ENCODE measurements at regions not wholly inside any gene's neighbourhood (a gene's known extent, or its start where the extent isn't known, plus 50 kb on each side); places are given as distances from the start of the nearest gene placed in this dataset.

- Histone ChIP-seq H3K9me3 (peaks cover 0 to 1% (median 0%) of the 10 kb centered on the region in 4 donors), H3K4me1 (no peaks in the 10 kb centered on the region), H3K36me3 (no peaks in the 10 kb centered on the region), H3K27ac (no peak overlapping the region), H3K27me3 (no peaks in the 10 kb centered on the region), H3K4me3 (no peak overlapping the region)
- DNase-seq (ENCODE audit: low spot score in 2 of 2) = no peak
- peak; percentile 33 to 57 (median 48) for TF ChIP-seq CTCF (IDR thresholded peaks at IDR 0.05)
- no peak for TF ChIP-seq POLR2A (IDR thresholded peaks at IDR 0.05)
- 17 to 19% methylated on average over 7 of the region's 7 CpGs for WGBS, 2 donors
These were observed 529.8 kb upstream of the VRK2 start for GRCh38 chr2:57516698-57517340.

- Histone ChIP-seq H3K36me3 (no peaks in the 10 kb centered on the region), H3K27ac (no peak overlapping the region), H3K27me3 (no peaks in the 10 kb centered on the region), H3K4me1 (no peaks in the 10 kb centered on the region), H3K9me3 (peaks cover 0 to 30% (median 3%) of the 10 kb centered on the region in 4 donors), H3K4me3 (no peak overlapping the region)
- WGBS, 2 donors = 67 to 69% methylated on average over 1 of the region's 1 CpG
- TF ChIP-seq EP300 (IDR thresholded peaks at IDR 0.05) (no peak), CTCF (IDR thresholded peaks at IDR 0.05) (no peak), POLR2A (IDR thresholded peaks at IDR 0.05) (no peak)
- no peak for DNase-seq (ENCODE audit: low spot score in 2 of 2)
These were observed 523.3 kb upstream of the VRK2 start for GRCh38 chr2:57523304-57523703.

- Histone ChIP-seq H3K9me3 (peaks cover 0 to 20% (median 1%) of the 10 kb centered on the region in 4 donors), H3K4me3 (no peak overlapping the region), H3K36me3 (no peaks in the 10 kb centered on the region), H3K27me3 (no peaks in the 10 kb centered on the region), H3K4me1 (no peaks in the 10 kb centered on the region), H3K27ac (no peak overlapping the region)
- 82 to 100% methylated on average over 1 of the region's 1 CpG for WGBS, 2 donors
- TF ChIP-seq CTCF (IDR thresholded peaks at IDR 0.05) (no peak), POLR2A (IDR thresholded peaks at IDR 0.05) (no peak), EP300 (IDR thresholded peaks at IDR 0.05) (no peak)
- no peak for DNase-seq (ENCODE audit: low spot score in 2 of 2)
These were observed 518.9 kb upstream of the VRK2 start for GRCh38 chr2:57527685-57528084.

GRCh38 chr2:57528499-57528898 lies 518.1 kb upstream of the VRK2 start:
- Histone ChIP-seq H3K27ac (no peak overlapping the region), H3K9me3 (peaks cover 0 to 19% (median 1%) of the 10 kb centered on the region in 4 donors), H3K27me3 (no peaks in the 10 kb centered on the region), H3K4me1 (no peaks in the 10 kb centered on the region), H3K36me3 (no peaks in the 10 kb centered on the region), H3K4me3 (no peak overlapping the region)
- WGBS, 2 donors = 77 to 81% methylated on average over 3 of the region's 3 CpGs
- DNase-seq (ENCODE audit: low spot score in 2 of 2) = no peak
- TF ChIP-seq POLR2A (IDR thresholded peaks at IDR 0.05) = no peak
- no peak for TF ChIP-seq CTCF (IDR thresholded peaks at IDR 0.05)
- TF ChIP-seq EP300 (IDR thresholded peaks at IDR 0.05) = no peak

GRCh38 chr2:57534358-57534757 lies 512.2 kb upstream of the VRK2 start:
- Histone ChIP-seq H3K36me3 (no peaks in the 10 kb centered on the region), H3K9me3 (peaks cover 0 to 5% (median 0%) of the 10 kb centered on the region in 4 donors), H3K27me3 (no peaks in the 10 kb centered on the region), H3K4me1 (no peaks in the 10 kb centered on the region), H3K4me3 (no peak overlapping the region), H3K27ac (no peak overlapping the region)
- no peak for DNase-seq (ENCODE audit: low spot score in 2 of 2)
- no peak for TF ChIP-seq CTCF (IDR thresholded peaks at IDR 0.05)
- TF ChIP-seq POLR2A (IDR thresholded peaks at IDR 0.05) = no peak

All from tibial nerve (tissue), 4 donors.